Right renal cortex interstitium (tissue), 3 donors: ENCODE measurements at regions not wholly inside any gene's neighbourhood (a gene's known extent, or its start where the extent isn't known, plus 50 kb on each side); places are given as distances from the start of the nearest gene placed in this dataset.

Experiments used
- DNase-seq, 3 donors: peaks; one replicate each; pipeline ENCODE4 v3.0.0-alpha.2; 2013; ENCODE audit warnings: low read depth in 3 of 3, low spot score in 2 of 3

DNA sequence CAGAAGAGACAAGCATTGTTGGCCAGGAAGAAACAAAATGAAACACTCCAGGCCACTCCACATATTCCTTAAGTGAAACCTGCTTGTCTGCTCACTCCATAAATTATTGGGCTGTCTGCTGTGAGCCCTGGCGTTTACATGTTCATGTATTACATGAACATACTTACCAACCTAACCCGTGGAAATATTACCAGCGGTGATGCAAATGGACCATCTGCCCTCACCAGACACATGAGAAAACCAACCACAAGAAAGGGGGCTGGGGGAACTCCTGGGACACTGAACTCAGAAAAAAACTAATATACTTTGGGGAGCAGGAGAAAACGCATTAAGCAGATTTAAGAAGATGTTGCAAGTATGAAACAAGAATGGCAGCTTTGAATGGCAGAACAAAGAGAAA is 731.2 kb upstream of the IGFBP3 start:
- DNase-seq: no peak

DNA sequence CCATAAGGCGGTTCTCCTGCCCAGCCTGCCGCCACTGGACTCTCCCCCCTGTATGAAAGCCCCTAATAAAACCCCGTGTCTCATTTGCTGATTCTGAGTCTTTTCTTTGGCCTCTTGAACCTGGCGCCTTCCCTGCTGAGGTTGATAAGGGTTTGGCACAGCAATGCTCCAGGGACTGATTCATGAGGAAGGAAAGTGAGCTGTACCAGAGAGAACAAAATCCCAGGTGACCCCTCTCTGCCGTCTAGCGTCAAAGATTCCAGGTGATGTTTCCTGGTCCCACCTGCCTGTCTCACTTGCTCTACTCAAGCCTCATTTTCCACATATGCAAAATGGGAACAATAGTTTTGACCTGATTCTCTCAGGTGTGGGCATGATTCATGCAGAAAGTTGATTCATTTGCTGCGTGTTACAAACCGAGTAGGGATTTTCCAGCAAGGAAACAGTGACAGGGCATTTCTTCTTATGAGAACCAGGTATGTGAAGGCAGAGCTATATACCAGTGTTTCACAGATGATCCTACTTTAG is 730.6 kb upstream of the IGFBP3 start:
- DNase-seq: no peak

DNA sequence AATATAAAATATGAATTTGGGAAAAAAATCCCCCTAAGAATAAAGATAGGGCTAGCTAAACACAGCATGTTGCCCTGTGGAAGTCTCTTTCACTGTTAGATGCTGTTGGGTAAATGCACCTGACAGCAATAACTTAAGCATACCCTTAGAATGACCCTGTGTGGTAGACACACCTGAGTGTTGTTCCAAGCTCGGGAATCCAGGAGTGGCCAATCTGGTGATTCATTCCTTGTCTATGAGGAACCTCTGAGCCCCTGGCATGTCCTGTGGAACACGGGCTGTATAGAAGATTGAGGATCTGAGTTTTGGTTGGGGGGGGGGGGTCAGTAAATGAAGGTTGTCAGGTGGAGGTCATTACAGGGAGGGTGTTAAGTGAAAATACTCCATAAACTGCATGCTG is 730.0 kb upstream of the IGFBP3 start:
- no peak for DNase-seq

- no peak for DNase-seq
These were observed 728.8 kb upstream of the IGFBP3 start for GRCh38 chr7:46649876-46650275.

DNA sequence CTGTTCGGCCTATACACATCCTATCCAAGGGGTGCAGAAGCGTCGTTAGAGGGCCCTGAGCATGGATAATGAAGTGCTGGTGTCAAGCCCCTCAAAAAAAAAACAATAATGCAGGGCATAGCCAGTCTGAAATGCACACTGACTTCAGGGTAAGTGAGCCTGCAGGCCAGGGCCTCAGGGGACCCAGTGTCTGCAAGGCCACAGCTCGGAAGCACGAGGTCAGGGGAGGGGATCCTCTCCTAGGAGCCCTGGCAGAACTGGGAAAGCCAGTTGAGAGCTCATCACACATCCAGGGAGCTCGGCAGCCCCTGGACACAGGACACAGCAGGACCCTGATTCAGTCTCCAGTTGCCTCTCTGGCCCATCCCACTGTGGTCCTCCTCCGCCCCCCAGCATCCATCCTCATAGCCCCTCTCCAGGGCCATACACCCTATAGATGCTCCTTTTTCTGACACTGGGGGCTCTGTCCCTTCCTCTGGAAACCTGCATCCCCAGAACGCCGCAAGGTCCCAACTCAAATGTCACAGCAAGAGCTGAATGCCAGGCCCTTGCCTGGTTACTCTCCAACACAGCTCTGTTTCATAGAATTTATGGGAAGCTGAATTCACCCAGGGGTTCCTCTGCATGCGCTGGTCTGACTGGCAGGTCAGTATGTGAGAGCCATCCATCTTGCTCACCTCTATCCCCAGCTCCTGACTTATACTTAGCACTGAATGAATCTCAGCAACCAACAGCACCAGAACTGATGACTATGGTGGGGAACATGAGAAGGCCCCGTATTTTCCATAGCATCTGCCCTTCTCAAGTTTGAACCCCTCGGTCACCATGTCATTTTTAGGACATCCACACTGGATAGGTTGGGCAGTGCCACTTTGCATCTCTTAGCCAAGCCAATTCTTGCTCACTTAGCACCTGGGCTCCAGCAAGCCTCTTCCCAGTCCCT is 717.0 kb upstream of the IGFBP3 start:
- DNase-seq: no peak

DNA sequence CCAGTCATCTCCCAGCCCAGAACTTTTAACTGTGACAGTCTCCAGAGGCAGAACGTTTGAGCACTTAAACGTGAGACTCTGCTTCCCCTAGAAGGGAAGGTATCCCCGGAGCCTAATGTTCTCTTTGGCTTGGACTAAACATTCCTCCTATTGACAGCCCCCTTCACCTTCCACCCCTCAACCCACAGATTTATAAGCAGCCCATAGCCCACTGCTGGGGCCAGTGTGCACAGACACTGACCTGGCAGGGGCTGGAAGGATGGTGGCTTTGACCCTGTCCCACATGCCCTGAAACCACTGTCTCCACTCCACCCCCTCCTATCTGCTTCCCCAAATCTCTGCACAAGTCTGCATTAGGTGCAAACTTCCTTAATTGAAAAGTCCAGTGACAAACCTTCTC is 715.0 kb upstream of the IGFBP3 start:
- DNase-seq: no peak

DNA sequence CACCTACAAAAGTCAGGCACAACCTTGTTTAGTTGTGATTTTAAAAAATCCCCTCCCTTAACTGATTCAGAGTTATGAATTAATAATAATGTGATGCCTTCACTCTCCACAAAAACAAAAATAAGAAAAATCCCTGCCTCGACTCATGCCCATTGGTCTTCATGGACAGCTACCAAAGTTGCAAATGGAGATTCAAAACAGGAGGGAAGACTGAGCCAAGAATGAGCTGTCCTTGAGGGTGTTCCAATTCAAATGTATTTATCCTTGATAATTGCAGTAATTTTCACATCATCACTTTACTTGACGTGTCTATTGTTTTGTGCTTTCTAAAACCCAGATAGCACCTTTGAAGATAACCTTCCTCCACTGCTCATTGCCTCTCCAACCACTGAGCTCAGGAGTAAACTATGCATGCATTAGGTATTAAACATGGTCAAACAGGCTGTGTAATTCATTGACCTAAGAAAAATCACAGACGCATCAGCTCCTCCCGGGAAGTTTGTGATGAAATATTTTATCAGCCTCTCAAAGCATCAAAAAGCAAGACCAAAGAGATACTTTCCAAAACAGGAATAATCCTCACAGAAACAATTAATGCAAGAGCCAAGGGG is 712.7 kb upstream of the IGFBP3 start:
- DNase-seq: no peak

GRCh38 chr7:46633200-46633599 is 712.1 kb upstream of the IGFBP3 start:
- DNase-seq: no peak

DNA sequence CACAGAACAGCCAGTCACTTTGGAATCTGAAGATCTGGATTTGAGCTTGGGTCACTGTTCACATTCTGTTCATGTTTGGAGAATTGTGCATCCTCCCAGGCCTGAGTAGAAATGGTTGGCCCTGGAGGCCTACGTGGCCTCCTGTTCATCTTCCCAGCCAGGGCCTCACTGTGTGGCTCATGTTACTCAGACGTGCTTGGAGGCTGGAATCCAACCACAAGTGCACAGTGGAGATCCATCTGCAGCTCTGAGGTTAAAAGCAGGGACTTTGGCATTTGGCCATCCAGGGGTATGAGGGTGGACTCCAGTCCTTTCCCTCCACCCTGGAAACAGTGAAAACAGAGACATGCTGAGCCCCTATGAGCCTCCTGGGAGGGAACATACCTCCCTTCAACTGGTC is 709.0 kb upstream of the IGFBP3 start:
- DNase-seq: no peak

DNA sequence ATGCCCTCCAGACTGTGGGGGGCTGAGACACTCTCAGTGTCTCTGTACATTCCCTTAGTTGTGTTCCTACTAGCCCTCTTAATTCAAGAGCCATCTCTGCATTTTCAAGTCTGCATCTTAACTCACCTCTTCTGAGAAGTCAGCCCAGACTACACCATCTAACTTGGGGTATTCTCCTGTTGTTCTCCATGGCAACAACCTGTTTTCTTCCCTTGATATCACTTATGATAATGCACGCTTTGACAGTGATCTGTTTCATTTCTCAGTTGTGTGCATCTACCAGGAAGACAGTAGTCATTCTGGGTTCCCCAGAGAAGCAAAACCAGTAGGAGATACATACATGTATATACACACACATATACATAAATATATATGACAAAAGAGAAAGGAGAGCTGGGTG is 707.3 kb upstream of the IGFBP3 start:
- no peak for DNase-seq

GRCh38 chr7:46626691-46627310 is 705.7 kb upstream of the IGFBP3 start:
- no peak for DNase-seq

DNA sequence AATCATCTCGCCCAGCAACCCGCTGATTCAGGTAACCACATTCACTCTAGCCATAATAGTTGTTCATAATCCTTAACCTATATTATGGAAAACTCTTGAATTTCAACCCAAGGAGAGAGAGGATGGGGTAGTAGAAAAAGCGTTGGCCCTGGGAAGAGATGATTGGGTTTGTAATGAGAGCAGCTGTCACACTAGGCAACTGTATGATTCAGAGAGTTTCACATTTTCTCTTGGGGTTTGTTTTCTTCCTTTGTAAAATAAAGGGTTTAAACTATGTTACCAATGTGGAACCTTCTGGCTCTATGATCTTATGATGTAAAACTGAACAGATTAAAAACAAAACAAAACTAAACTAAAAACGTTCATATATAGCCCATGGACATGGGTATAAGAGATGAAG is 705.2 kb upstream of the IGFBP3 start:
- DNase-seq: no peak

DNA sequence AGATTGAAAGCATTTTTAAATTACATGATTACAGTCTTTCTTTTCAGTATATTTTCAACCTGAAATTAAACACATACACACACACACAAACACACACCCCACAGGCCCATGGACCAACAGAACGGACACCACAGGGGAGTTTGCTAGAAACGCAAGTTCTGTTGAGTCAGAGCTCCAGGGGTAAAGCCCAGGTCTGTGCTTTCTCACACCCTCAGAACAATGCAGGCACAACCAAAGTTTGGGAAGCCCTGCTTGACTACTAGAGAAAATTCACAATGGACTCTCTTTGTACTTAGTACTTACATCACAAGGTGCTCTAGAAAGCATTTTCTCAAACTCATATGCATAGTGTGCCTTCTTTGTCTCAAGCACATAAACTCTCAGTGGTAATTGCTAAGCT is 704.0 kb upstream of the IGFBP3 start:
- no peak for DNase-seq

GRCh38 chr7:46622251-46622650 is 701.2 kb upstream of the IGFBP3 start:
- DNase-seq: no peak

- DNase-seq: no peak
These were observed 698.7 kb upstream of the IGFBP3 start for GRCh38 chr7:46619723-46620310.

DNA sequence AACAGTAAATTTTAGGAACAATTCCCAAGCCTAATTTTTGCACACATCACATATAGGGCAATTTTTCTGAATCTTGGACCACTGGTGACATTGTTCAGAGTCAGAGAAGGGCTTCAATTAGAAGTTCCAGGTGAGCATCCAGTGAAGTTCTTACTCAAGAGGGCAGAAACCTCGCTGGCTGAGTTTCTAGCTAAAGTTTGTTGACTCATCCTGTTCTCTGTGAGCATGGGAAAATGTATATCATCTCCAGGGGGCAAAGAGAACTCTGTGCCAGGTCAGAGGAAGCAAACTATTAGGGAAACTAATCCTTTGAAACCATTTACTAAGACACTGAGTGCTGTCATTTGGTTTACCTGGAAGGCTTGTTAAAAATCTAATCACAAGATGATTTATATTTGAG is 695.6 kb upstream of the IGFBP3 start:
- DNase-seq: no peak

GRCh38 chr7:46613551-46613950 is 692.5 kb upstream of the IGFBP3 start:
- no peak for DNase-seq

DNA sequence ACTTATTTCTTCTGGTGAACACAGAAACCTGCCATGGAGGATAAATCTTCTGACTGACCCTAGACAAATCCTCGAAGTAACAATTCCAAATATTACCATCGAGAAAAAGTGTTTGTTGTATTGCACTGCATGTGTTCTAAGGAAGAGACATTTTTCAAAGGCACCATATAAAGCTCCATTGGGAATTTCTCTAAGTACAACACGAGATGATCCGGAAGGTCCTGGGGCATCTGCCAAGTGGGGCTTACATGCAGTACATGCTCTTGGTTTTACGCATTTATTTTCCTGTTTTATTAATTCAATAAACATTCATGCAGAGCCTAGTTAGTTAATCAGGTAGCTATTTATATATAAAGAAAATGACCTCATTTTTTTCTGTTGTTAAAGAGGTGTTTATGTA is 692.0 kb upstream of the IGFBP3 start:
- no peak for DNase-seq

GRCh38 chr7:46611508-46611907 is 690.4 kb upstream of the IGFBP3 start:
- no peak for DNase-seq

DNA sequence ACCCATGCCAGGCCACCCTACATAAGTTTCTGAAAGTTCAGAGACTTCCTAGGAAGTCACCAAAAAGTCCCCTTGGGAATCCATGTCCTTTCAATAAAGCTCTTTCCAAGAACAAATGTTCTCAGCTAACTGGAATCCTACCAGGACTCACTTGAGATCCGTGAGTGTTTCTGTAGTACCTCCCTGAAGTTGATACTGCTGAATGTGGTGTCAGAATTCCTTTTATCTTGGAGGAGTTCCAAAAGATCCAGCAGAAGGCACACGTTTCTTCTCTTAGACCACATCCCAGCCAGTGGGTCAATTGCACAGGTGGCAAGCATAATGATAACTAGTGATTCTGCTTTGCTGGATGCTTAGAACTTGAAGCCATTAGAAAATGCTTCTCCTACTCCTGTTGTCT is 689.7 kb upstream of the IGFBP3 start:
- no peak for DNase-seq

DNA sequence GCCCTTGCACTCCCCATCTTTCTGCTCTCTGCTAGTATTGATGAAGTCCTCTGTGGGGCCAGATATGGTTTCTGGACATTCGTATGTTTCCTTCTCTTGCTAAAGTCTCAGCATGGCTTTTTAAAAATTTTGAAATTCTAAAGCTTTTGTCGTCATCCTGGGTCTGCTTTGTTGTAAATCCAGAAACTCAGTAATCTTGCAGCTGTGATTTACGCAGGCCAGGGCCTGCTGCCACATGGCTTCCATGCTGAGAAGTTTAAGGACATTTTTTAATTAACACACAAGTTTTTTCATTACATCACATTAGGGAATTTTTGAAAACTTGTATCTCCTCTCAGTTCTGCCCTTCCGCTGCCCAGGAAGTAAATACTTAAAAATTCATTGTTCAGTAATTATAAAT is 686.1 kb upstream of the IGFBP3 start:
- DNase-seq: no peak
